ENCODE measurements at regions not wholly inside any gene's neighbourhood (a gene's known extent, or its start where the extent isn't known, plus 50 kb on each side); places are given as distances from the start of the nearest gene placed in this dataset.
A peak's percentile ranks its signal among the peaks of the same experiment; 100 is the strongest.

- 86 to 93% methylated on average over 8 to 12 of the region's 12 CpGs for WGBS, 2 donors
- DNase-seq, result no peak
- TF ChIP-seq POLR2A (IDR thresholded peaks at IDR 0.05), result no peak
- TF ChIP-seq CTCF (IDR thresholded peaks at IDR 0.05), result no peak
- TF ChIP-seq EP300 (IDR thresholded peaks at IDR 0.05), result no peak
- no peak for TF ChIP-seq POLR2AphosphoS5 (IDR thresholded peaks at IDR 0.05)
- Histone ChIP-seq H3K4me1 (peaks cover 0 to 4% (median 0%) of the 10 kb centered on the region in 4 donors), H3K9me3 (no peaks in the 10 kb centered on the region), H3K27ac (no peak overlapping the region), H3K4me3 (no peak overlapping the region), H3K27me3 (no peaks in the 10 kb centered on the region), H3K36me3 (no peaks in the 10 kb centered on the region)
- ATAC-seq (ENCODE audit: low FRiP score in 2 of 2), result no peak
Measured at GRCh38 chr21:38968887-38969543, 163.3 kb downstream of the ETS2 start.

- ATAC-seq (ENCODE audit: low FRiP score in 2 of 2), result peak; percentile 66 to 78
- DNase-seq, result peak in 1 of 2 donors; percentile 90
- 69 to 72% methylated on average over 16 of the region's 16 CpGs for WGBS, 2 donors
Measured at GRCh38 chr21:38965910-38966504, 160.3 kb downstream of the ETS2 start.

GRCh38 chr21:38965241-38965640 lies 159.5 kb downstream of the ETS2 start:
- TF ChIP-seq POLR2AphosphoS5 (IDR thresholded peaks at IDR 0.05) (no peak), POLR2A (IDR thresholded peaks at IDR 0.05) (no peak), CTCF (IDR thresholded peaks at IDR 0.05) (no peak), EP300 (IDR thresholded peaks at IDR 0.05) (no peak)
- DNase-seq (no peak), ATAC-seq (ENCODE audit: low FRiP score in 2 of 2) (no peak)
- WGBS, 2 donors, result 66 to 69% methylated on average over 8 of the region's 8 CpGs
- no peak overlapping the region for H3K4me3 ChIP-seq
- no peaks in the 10 kb centered on the region for H3K27me3 ChIP-seq
- no peaks in the 10 kb centered on the region for H3K36me3 ChIP-seq
- H3K9me3 ChIP-seq, result no peaks in the 10 kb centered on the region
- H3K4me1 ChIP-seq, result peaks cover 0 to 4% (median 0%) of the 10 kb centered on the region in 4 donors
- H3K27ac ChIP-seq, result peak overlapping the region in 2 of 4 donors; percentile 12 to 70

More at GRCh38 chr21:38965910-38966504, 160.3 kb downstream of the ETS2 start:
- no peaks in the 10 kb centered on the region for H3K36me3 ChIP-seq
- H3K27ac ChIP-seq, result peak overlapping the region; percentile 57 to 70 (median 62)
- TF ChIP-seq EP300 (IDR thresholded peaks at IDR 0.05), result no peak
- peak in 1 of 2 donors; percentile 29 for TF ChIP-seq POLR2AphosphoS5 (IDR thresholded peaks at IDR 0.05)
- TF ChIP-seq CTCF (IDR thresholded peaks at IDR 0.05), result no peak
- peak in 1 of 4 donors; percentile 60 for TF ChIP-seq POLR2A (IDR thresholded peaks at IDR 0.05)
- H3K4me3 ChIP-seq, result peak overlapping the region in 1 of 4 donors; percentile 27
- peaks cover 0 to 4% (median 0%) of the 10 kb centered on the region in 4 donors for H3K4me1 ChIP-seq
- H3K9me3 ChIP-seq, result no peaks in the 10 kb centered on the region
- no peaks in the 10 kb centered on the region for H3K27me3 ChIP-seq

- WGBS, 2 donors, result 77 to 80% methylated on average over 6 of the region's 6 CpGs
- no peak overlapping the region for H3K4me3 ChIP-seq
- no peak for DNase-seq
- TF ChIP-seq POLR2A (IDR thresholded peaks at IDR 0.05) (no peak), EP300 (IDR thresholded peaks at IDR 0.05) (no peak), CTCF (IDR thresholded peaks at IDR 0.05) (no peak), POLR2AphosphoS5 (IDR thresholded peaks at IDR 0.05) (no peak)
- H3K27me3 ChIP-seq, result no peaks in the 10 kb centered on the region
- H3K4me1 ChIP-seq, result peaks cover 14 to 21% (median 18%) of the 10 kb centered on the region in 4 donors
- no peak overlapping the region for H3K27ac ChIP-seq
- no peaks in the 10 kb centered on the region for H3K36me3 ChIP-seq
- H3K9me3 ChIP-seq, result no peaks in the 10 kb centered on the region
- no peak for ATAC-seq (ENCODE audit: low FRiP score in 2 of 2)
Measured at GRCh38 chr21:38963006-38963405, 157.3 kb downstream of the ETS2 start.

Measured in upper lobe of left lung (tissue), 6 donors.